DMS 273 treated with DMSO at 0.1 percent for 48 hours (cell line): ENCODE measurements at regions not wholly inside any gene's neighbourhood (a gene's known extent, or its start where the extent isn't known, plus 50 kb on each side); places are given as distances from the start of the nearest gene placed in this dataset.

Experiments
- DNase-seq: peaks from one replicate; lab custom pipeline; 2025; lab: John Stamatoyannopoulos, UW

DNA sequence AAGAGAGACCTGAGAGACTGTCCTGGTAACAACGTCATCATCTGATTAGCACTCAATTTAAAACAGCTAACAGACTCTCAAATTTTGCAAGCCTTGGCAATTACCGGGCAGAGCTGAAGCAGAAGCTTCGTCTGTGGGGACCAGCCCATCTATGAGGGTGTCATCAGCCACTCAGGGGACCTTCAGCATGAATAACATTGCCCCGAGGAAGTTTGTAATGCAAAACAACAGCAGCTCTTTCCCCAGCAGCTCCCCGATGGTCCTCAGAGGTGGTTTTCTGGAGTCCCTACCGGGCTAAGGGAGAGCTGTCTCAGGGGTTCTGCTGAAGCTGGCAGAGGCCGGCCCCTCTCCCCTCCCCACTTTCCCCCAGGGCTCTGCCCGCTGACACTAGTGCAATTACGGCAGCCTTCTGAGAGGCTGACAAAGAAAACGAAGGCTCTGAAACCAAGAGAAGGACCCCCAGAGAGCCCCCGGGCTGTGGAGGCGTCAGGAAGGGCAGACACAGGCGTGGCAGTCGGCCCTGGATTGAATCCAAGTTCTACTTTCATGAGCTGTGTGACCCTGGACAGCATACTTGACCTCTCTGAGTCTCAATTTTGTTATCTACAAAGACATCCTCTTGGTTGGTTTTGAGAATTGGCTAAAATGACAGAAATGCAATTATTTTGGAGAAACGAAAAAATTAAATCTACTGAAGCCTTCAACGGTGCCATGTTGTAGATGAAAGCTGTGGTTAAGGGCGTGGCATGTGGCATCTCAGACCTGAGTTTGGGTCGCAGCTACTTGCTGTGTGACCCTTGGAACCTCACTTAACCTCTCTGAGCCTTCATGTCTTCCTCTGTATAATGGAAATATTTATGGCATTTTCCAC lies 102.1 kb upstream of the TLE3 start:
- no peak for DNase-seq

- no peak for DNase-seq
Measured at GRCh38 chr15:70199124-70199482, 101.4 kb upstream of the TLE3 start.

GRCh38 chr15:70198441-70199123 lies 100.9 kb upstream of the TLE3 start:
- DNase-seq = no peak

DNA sequence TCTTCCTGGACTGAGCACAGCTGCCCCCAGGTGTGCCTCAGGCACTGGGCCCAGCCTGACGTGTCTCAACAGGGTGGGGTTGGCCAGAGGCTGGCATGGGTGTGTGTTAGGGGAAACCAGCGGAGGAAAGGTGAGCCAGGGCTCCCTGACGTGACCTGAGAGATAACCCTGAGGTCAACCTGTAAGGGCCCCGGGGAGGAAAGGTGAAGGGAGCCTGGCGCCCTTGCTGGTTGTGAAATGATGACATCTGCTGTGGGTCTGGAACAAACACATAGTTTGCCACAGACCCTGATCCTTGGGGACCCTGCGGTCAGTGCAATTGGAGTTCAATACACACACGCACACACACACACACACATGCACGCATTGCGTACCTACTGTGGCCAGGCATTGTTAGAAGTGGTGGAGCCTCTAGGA lies 100.2 kb upstream of the TLE3 start:
- no peak for DNase-seq

DNA sequence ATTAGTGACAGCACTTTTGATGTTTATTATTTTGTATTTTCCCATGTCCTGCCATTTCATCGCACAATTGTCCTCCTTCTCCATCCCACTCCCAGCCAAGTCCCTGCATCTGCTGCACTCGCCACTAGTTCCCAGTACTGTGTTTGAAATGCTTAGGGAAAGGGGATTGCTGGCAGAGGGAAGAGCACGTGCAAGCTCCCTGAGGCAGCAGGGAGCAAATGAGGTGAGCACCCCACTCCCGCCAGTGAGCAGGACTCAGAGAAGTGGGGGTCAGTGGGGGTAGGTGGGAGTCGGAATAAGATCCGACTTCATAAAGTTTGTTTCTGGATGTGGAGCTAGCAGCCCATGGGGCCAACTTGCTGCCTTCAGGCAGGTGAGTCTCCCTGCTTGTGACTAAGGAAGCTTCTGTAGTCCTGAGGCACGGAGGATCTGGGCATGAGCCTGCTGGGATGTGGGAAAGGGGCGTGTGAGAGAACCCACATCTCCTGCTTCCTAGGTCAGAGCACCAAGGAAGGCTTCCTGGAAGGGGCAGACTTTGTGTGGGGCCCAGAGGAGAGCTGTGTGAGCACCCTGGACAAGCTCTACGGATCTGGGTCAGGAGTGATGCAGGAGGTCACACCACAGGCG lies 99.7 kb upstream of the TLE3 start:
- DNase-seq = no peak

- peak; percentile 94 for DNase-seq
Measured at GRCh38 chr15:70196372-70197316, 98.9 kb upstream of the TLE3 start.

- DNase-seq = peak; percentile 46
Measured at GRCh38 chr15:70195587-70196305, 98.0 kb upstream of the TLE3 start.

GRCh38 chr15:70195171-70195570 lies 97.5 kb upstream of the TLE3 start:
- DNase-seq = no peak

DNA sequence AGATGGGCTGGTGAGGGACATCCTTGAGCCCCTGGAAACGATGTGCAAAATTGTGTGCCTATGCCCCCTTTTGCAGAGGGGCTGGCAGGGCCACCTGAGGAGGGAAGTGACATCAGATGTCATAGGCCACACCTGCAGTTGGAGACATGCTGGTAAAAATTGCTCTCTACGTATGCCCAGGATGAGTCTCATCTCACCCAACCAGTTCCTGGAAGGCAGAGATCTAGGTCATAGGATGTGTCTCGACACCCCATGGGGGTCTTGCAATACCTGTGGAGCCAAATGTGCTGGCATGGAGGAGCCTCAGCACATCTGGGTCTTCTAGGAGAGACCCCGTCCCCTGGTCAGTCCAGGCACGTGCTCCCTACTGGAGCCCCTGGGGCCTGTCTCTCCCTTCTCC lies 96.5 kb upstream of the TLE3 start:
- DNase-seq = no peak

GRCh38 chr15:70193734-70194133 lies 96.0 kb upstream of the TLE3 start:
- DNase-seq = no peak

GRCh38 chr15:70192490-70192889 lies 94.8 kb upstream of the TLE3 start:
- DNase-seq = no peak

- no peak for DNase-seq
Measured at GRCh38 chr15:70192041-70192440, 94.3 kb upstream of the TLE3 start.

GRCh38 chr15:70190965-70191364 lies 93.2 kb upstream of the TLE3 start:
- no peak for DNase-seq

DNA sequence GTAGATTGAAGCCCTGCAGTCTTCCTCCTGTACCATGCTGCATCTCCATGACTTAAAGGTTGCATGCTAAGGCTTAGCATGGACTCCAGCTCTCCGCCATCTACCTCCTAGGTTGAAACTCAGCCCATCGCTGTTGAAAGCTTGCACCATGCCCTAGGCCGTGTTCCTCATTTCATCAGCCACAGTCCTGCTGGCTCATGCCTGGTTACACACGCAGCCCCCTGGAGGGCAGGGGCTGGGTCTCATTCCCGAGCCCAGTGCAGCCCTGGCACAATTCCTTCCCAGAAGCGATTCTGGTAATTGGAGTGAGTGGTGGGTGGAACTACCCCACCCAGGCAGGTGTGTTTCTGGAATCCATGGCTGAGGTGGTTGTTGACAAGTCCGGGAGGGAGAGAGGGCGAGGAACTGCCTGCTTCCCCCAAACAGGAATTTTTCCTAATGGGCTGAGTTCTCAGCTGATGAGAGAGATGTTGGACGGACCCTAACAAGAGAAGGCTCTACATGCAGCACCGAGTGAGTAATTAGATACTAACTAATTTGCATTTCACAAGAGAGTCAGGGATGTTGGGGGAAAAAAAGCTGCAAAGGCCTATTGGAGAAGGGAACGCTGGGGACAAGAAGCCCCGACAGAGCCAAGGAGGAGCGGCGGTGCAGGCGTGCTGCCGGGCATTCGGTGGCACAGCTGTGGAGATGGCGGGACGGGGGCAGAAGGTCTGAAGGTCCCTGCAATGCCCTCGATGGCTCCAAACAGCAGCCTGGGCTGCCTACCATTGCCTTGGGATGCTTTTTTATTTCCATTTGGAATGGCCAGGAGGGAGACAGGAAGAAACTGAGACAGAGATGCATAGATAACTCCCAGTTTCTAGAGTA lies 92.3 kb upstream of the TLE3 start:
- no peak for DNase-seq

GRCh38 chr15:70188286-70188685 lies 90.6 kb upstream of the TLE3 start:
- DNase-seq = no peak

DNA sequence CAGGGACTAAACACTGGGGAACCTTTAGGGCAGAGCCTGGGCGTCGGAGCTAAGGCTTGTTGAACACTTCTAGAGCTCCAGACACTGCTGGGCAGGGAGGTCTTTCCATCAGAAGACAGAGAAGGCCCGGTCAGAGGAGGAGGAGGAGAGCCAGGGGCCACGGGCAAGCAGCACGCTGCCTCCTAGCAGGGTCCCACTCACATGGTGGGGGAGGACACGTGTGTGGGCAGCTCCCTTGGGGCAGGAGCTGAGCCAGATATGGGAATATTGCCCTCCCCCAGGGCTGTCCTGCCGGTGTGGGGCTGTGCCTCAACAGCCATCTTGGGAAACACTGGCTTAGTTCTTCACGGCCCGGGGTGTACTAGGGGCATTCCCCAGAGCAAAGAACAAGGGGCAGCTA lies 89.6 kb upstream of the TLE3 start:
- no peak for DNase-seq

GRCh38 chr15:70186152-70186551 lies 88.4 kb upstream of the TLE3 start:
- peak; percentile 42 for DNase-seq

DNA sequence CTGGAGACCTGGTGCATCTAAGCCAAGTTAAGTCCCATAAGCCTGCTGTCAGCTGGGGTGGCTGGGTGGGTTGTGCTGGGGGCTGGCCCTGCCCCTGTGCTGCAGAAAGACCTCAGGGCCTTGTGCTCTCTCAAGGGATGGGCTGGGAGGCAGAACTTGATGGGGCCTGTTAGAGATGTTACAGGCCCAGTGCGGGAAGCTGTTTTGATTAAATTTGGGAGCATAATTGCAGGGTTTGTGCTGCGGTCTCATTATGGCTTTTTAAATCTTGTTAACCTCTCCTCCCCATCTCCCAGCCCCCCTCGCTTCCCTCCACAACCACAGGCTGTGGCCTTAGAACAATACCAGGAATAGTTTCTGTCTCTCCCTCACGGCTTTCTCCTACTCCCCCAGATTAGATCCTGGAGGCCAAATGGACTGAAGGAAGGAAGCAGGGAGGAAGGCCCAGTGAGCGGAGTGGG lies 87.6 kb upstream of the TLE3 start:
- no peak for DNase-seq

DNA sequence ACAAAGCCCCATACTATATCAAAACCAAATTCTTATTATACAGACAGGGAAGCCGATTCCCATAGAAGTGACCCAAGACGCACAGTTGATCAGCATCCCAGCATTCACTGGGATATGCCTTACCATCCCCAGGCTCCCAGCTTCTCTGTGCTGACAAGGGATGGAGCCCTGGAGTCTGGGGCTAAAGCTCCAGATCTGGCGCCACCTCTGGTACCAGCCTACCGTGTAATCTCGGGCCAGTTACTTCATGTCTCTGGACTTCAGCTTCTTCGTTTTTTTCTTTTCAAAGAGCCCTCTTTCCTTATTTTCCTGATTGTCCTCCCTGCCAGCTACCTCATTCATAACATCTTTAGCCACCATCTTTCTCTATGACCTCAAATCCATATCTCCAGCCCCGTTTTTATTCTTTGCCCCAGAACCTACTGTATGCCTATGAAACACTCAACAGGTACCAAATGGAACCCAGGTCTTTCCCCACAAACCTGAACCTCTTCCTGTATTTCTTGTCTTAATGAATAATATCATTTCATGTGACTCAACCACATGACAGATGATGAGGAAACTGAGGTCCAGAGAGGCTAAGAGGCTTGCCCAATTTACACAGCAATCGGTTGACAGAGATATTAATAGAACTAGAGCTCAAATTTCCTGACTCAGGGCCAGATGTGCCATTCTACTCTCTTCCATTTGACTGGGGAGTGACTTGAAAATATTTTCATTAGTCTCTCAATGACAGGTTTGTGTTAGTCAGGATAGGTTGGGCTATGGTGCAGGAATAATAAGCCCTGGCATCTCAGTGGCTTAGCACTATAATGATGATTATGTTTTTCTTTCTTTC lies 85.4 kb upstream of the TLE3 start:
- no peak for DNase-seq
